ENCODE measurements at regions not wholly inside any gene's neighbourhood (a gene's known extent, or its start where the extent isn't known, plus 50 kb on each side); places are given as distances from the start of the nearest gene placed in this dataset.

- DNase-seq (ENCODE audit: low read depth), result no peak
Measured at GRCh38 chr3:113096188-113096892, 105.6 kb downstream of the GTPBP8 start.

GRCh38 chr3:113097960-113098447 lies 107.2 kb downstream of the GTPBP8 start:
- peak; percentile 12 for DNase-seq (ENCODE audit: low read depth)

GRCh38 chr3:113100063-113100462 lies 109.3 kb downstream of the GTPBP8 start:
- no peak for DNase-seq (ENCODE audit: low read depth)

GRCh38 chr3:113103588-113103987 lies 107.8 kb upstream of the BOC start:
- no peak for DNase-seq (ENCODE audit: low read depth)

- DNase-seq (ENCODE audit: low read depth), result no peak
Measured at GRCh38 chr3:113104357-113105092, 106.8 kb upstream of the BOC start.

GRCh38 chr3:113105093-113105449 lies 106.3 kb upstream of the BOC start:
- peak; percentile 21 for DNase-seq (ENCODE audit: low read depth)

- DNase-seq (ENCODE audit: low read depth), result no peak
Measured at GRCh38 chr3:113105966-113106660, 105.2 kb upstream of the BOC start.

GRCh38 chr3:113110267-113110666 lies 101.1 kb upstream of the BOC start:
- DNase-seq (ENCODE audit: low read depth), result no peak

- DNase-seq (ENCODE audit: low read depth), result no peak
Measured at GRCh38 chr3:113111011-113111707, 100.2 kb upstream of the BOC start.

GRCh38 chr3:113113361-113113760 lies 98.0 kb upstream of the BOC start:
- DNase-seq (ENCODE audit: low read depth), result no peak

GRCh38 chr3:113117511-113118234 lies 93.7 kb upstream of the BOC start:
- DNase-seq (ENCODE audit: low read depth), result peak; percentile 74

- DNase-seq (ENCODE audit: low read depth), result no peak
Measured at GRCh38 chr3:113118336-113118735, 93.0 kb upstream of the BOC start.

GRCh38 chr3:113124256-113124830 lies 87.0 kb upstream of the BOC start:
- no peak for DNase-seq (ENCODE audit: low read depth)

- no peak for DNase-seq (ENCODE audit: low read depth)
Measured at GRCh38 chr3:113125951-113126350, 85.4 kb upstream of the BOC start.

- no peak for DNase-seq (ENCODE audit: low read depth)
Measured at GRCh38 chr3:113128386-113129015, 82.9 kb upstream of the BOC start.

- peak; percentile 30 for DNase-seq (ENCODE audit: low read depth)
Measured at GRCh38 chr3:113129168-113129567, 82.2 kb upstream of the BOC start.

GRCh38 chr3:113132571-113132996 lies 78.8 kb upstream of the BOC start:
- DNase-seq (ENCODE audit: low read depth), result peak; percentile 82

GRCh38 chr3:113133140-113133539 lies 78.2 kb upstream of the BOC start:
- no peak for DNase-seq (ENCODE audit: low read depth)

GRCh38 chr3:113136071-113136470 lies 75.3 kb upstream of the BOC start:
- DNase-seq (ENCODE audit: low read depth), result peak; percentile 18

- DNase-seq (ENCODE audit: low read depth), result no peak
Measured at GRCh38 chr3:113136544-113136943, 74.8 kb upstream of the BOC start.
